Spleen (tissue), 7 donors: ENCODE measurements at regions not wholly inside any gene's neighbourhood (a gene's known extent, or its start where the extent isn't known, plus 50 kb on each side); places are given as distances from the start of the nearest gene placed in this dataset.

ENCODE experiments used
- POLR2A ChIP-seq, 3 donors: fragments of 450-650 bp; IDR thresholded peaks; one replicate each; pipeline ENCODE4 v1.5.1; 2017; ENCODE audit warnings: antibody characterized with exemption in 3 of 3, mild to moderate bottlenecking in 1 of 3
- POLR2AphosphoS5 ChIP-seq, 3 donors: sonication (generic); formaldehyde crosslinking; IDR thresholded peaks; one replicate each; pipeline ENCODE4 v1.5.1; 2017; ENCODE audit warnings: antibody characterized with exemption in 3 of 3
- TF ChIP-seq, protein P1 (sequence below), 11 experiments: fragments of 200-600 bp in 7 of 11; fragments of 450-650 bp in 4 of 11; sonication (generic) in 4 of 11; IDR thresholded peaks in 8 of 11; conservative IDR thresholded peaks in 3 of 11; 1 replicate in 7 of 11; 2 replicates in 4 of 11; pipeline versions ENCODE4 v1.4.0 to v1.8.0; 2016 to 2021; ENCODE audit warnings: antibody characterized with exemption in 11 of 11, inconsistent platforms in 4 of 11, mild to moderate bottlenecking in 1 of 11
- donor health status: DM: no; HTN: no; CAD: no; lungs with moderate emphysema.
- donor health status: DM: no; HTN: no; CAD: no.
- donor health status: DM: no; HTN: no; CAD: no.

DNA sequence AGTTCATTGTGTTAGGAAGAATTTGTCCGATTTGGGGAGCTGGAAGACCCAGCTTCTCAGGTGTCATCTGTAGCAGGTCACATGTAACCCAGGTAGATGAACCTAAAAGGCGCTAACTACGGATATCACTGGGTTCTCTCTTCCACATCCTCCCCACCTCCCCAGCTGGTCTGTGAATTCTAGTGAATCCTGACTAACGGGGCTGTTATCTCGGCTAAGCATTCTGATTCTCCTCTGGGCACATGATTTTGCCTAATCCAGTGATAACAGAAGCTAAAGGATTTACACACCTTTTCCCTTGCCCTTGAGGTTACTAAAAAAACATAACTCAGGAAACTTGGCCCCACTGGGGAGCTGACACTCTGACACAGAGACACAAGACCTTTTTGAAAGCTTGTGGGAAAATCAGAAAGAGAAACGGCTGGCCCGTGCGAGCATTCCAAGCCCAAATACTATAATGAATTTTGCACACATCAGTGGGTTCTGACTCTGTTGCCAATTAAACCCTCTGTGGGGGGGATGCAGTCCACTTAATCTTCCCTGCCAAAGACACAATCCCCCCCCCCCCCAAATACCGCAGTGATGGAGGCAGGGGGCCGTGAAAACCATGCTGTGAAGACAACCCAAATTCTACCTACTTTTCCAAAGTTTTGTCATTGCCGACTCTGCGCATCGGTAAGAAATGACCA is 81.0 kb upstream of the FZD10 start:
- TF ChIP-seq, protein P1, sequence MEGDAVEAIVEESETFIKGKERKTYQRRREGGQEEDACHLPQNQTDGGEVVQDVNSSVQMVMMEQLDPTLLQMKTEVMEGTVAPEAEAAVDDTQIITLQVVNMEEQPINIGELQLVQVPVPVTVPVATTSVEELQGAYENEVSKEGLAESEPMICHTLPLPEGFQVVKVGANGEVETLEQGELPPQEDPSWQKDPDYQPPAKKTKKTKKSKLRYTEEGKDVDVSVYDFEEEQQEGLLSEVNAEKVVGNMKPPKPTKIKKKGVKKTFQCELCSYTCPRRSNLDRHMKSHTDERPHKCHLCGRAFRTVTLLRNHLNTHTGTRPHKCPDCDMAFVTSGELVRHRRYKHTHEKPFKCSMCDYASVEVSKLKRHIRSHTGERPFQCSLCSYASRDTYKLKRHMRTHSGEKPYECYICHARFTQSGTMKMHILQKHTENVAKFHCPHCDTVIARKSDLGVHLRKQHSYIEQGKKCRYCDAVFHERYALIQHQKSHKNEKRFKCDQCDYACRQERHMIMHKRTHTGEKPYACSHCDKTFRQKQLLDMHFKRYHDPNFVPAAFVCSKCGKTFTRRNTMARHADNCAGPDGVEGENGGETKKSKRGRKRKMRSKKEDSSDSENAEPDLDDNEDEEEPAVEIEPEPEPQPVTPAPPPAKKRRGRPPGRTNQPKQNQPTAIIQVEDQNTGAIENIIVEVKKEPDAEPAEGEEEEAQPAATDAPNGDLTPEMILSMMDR (IDR thresholded peaks at IDR 0.05 in 8 of 11, conservative IDR thresholded peaks at IDR 0.05 in 3 of 11) = no peak
- TF ChIP-seq POLR2A (IDR thresholded peaks at IDR 0.05) (no peak), POLR2AphosphoS5 (IDR thresholded peaks at IDR 0.05) (no peak)
